Epithelial cell of proximal tubule (primary cell): ENCODE measurements at regions not wholly inside any gene's neighbourhood (a gene's known extent, or its start where the extent isn't known, plus 50 kb on each side); places are given as distances from the start of the nearest gene placed in this dataset.

ENCODE experiments used
- DNase-seq: peaks from one replicate; pipeline ENCODE4 v3.0.0-alpha.2; 2011; ENCODE audit warnings: low read depth
- H3K4me3 ChIP-seq: 2 replicates; pipeline ENCODE4 v1.5.1; 2011; ENCODE audit warnings: low read depth, mild to moderate bottlenecking, low read length
- TF ChIP-seq, protein P1 (sequence below): conservative IDR thresholded peaks from 2 replicates; pipeline ENCODE4 v1.5.1; 2012; ENCODE audit warnings: low read depth, mild to moderate bottlenecking, low read length

DNA sequence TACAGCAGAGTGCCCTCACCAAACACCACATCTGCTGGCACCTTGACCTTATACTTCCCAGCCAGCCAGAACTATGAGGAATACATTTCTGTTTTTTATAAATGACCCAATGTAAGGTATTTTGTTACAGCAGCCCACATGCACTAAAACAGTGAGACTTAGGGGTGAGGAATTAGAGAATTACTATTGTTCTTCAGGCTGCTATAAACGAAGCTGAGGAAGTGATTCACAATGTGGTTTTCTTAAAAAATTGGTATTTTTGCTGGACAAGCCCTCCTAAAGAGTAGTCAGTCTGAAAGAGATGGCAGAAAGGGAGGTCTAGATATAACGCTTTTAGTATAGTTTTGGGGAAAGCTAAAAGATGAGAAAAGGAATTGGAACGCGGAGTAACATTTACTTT lies 101.0 kb downstream of the SLITRK6 start:
- TF ChIP-seq, protein P1, sequence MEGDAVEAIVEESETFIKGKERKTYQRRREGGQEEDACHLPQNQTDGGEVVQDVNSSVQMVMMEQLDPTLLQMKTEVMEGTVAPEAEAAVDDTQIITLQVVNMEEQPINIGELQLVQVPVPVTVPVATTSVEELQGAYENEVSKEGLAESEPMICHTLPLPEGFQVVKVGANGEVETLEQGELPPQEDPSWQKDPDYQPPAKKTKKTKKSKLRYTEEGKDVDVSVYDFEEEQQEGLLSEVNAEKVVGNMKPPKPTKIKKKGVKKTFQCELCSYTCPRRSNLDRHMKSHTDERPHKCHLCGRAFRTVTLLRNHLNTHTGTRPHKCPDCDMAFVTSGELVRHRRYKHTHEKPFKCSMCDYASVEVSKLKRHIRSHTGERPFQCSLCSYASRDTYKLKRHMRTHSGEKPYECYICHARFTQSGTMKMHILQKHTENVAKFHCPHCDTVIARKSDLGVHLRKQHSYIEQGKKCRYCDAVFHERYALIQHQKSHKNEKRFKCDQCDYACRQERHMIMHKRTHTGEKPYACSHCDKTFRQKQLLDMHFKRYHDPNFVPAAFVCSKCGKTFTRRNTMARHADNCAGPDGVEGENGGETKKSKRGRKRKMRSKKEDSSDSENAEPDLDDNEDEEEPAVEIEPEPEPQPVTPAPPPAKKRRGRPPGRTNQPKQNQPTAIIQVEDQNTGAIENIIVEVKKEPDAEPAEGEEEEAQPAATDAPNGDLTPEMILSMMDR = no peak
- H3K4me3 ChIP-seq = no peak overlapping the region
- DNase-seq = no peak

DNA sequence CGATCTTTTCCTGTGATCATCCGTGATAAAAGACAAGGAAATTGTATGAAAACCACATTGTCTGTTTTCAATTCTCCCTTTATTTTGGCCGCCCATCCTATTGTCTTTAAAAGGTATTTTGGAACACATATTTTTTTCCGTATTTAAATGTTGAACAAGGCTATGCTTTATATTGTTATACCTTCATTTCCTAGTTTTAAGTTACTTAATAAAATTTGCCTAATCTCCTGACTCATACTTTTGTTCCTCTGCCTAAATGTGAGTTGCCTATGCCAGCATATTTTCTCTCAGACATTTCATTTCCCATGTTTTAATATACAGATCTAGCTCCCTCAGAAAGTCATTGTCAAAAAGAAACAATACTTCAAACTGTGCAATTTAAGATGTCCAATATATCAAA lies 104.2 kb downstream of the SLITRK6 start:
- TF ChIP-seq, protein P1 = no peak
- no peak for DNase-seq
- no peak overlapping the region for H3K4me3 ChIP-seq

DNA sequence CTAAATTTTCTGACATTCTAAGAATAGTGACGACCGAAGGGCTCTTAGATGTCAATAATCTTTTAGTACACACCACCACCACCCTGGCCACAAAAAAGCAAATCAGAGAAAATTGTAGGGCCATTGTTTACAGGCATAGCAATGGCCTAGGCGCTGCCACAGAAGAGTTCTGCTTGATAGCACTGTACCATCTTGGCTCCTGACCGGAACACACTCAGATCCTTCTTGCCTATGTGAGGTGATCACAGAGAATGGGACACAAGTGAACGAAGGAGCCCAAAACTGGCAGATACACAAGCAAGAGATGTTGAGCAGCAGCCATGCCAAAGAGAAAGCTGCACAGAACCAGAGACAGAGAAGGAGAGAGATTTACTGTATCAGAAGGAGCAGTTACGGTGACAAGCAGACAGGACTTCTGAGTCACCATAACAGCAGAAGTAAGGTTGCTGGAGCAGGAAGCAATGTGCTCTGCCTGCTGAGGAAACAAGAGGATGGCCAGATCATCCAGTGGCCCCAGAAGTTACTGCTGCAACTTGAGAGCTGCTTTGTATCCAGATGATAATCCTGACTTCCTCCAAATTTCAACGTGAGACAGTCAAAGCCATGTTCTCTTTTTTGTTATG lies 105.2 kb downstream of the SLITRK6 start:
- TF ChIP-seq, protein P1 = no peak
- H3K4me3 ChIP-seq = no peak overlapping the region
- no peak for DNase-seq

DNA sequence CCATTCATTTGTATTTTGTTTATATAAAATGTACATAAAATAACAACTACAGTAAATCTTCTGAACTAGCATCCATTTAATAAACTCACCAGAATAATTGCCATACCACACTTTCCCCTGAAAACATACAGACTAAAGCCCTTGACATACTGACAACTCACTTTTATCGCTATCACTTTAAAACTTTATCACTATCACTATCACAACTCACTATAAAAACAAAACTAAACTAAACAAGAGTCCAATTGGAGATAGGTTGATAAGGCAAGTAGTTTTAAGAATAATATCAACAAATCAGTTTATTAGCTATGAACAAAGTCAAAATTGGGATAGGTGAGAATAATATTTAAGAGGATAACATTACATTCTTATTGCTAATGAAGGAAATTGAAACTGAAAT lies 108.9 kb downstream of the SLITRK6 start:
- TF ChIP-seq, protein P1 = no peak
- no peak overlapping the region for H3K4me3 ChIP-seq

DNA sequence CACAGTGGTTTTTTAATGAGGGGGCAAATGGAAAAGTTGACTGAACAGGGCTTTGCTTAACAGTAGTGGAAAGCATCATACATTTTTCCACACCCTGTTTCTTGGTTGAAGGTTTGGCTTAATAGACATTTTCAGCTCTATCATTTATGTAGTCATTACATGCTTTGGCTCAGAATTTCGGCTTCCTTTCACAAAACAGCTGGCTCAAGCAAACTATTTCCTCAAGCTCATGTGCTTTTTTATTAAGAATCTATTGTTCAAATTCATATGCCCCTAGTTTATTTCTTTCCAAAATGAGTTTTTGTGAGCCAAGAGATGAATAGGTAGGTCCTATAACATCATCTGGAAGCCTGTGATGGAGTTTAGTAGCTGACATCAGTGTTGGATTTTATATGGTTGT lies 113.8 kb downstream of the SLITRK6 start:
- no peak overlapping the region for H3K4me3 ChIP-seq
- no peak for DNase-seq

More for the DNA sequence above, 108.9 kb downstream of the SLITRK6 start:
- no peak for DNase-seq

DNA sequence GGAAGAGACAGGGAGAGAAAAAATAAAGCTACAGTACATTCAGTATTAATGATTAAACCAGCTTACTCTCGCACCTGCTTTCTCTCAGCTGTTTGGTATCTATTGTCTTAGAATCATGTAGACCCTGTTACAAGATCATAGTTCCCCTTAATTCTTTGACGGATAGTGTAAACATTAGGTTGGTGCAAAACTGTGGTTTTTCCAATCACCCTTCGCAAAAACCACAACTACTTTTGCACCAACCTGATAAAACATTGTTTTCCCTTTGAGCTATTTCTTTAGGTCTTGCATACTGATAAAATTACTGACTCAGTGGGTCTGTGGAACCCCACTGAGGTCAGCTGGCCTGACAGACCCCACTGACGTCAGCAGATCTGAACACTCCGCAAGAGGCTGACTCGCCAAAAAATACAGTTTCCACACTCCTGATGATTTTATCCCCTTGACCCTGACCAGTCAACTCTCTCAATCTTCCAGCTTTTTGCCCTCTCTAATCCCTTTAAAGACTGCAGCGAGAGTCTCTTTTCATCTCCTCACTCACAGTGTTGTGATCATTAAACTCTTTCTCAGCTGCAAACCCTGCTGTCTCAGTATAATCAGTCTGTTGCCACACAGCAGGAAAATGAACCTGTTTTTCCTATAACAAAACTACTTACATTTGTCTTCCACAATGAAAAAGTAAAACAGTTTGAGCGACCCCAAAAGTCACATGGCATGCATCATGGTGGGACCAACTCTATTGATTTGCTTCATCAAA lies 123.9 kb downstream of the SLITRK6 start:
- DNase-seq = no peak
- TF ChIP-seq, protein P1 = no peak
- no peak overlapping the region for H3K4me3 ChIP-seq

More for the DNA sequence above, 113.8 kb downstream of the SLITRK6 start:
- TF ChIP-seq, protein P1 = no peak

DNA sequence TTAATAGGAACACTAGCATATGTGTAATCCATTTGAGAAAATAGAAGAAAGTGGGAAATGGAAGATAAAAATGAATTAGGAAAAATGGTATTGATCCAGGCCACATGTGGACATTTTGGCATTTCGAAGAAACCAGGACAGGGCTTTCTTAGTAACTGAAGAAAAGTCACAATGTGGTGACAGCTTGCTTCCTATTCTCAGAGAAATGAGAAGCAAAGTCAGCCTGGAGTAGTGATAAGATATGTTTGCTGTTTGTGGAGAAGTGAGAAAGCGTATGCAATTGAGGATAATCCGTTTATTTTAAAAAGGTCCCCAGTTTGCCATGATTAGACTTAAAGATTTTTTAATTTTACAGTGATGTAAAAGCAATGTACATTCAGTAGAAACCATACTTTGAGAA lies 127.9 kb downstream of the SLITRK6 start:
- TF ChIP-seq, protein P1 = no peak
- H3K4me3 ChIP-seq = no peak overlapping the region
- no peak for DNase-seq
